ENCODE measurements at regions not wholly inside any gene's neighbourhood (a gene's known extent, or its start where the extent isn't known, plus 50 kb on each side); places are given as distances from the start of the nearest gene placed in this dataset.

DNA sequence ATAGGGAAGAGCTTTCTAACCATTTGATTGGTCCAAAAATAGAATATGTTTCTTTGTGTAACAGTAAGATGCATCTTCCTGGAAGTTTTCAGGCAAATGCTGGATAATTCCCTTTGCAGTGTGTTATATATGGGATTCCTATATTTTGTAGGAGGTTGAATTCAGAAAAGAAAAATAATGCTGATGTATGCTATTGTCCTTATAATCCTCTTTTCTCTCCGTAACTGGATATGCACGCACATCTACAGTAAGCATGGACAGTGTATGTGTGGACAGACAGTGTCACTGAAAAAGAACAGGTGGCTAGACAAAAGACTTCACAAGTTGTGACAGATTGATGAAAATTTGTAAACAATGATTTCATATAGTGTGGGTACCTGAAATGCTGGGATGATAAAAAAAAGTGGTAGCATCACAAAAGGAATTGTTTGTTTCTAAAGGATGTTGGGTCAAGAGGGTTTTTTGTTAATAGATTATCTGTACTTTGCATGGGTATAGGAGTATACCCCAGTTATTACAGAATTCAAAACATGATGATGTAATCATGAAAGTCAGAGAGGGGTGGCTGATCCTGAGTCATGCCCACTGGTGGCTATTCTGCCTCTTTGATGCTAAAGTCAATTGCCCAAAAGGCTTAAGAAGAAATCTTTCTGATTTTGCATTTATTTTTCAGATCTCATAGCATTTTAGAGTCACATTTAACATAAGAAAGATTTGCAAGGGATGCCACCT lies 160.7 kb upstream of the TMTC1 start:
- TF ChIP-seq, protein P1, sequence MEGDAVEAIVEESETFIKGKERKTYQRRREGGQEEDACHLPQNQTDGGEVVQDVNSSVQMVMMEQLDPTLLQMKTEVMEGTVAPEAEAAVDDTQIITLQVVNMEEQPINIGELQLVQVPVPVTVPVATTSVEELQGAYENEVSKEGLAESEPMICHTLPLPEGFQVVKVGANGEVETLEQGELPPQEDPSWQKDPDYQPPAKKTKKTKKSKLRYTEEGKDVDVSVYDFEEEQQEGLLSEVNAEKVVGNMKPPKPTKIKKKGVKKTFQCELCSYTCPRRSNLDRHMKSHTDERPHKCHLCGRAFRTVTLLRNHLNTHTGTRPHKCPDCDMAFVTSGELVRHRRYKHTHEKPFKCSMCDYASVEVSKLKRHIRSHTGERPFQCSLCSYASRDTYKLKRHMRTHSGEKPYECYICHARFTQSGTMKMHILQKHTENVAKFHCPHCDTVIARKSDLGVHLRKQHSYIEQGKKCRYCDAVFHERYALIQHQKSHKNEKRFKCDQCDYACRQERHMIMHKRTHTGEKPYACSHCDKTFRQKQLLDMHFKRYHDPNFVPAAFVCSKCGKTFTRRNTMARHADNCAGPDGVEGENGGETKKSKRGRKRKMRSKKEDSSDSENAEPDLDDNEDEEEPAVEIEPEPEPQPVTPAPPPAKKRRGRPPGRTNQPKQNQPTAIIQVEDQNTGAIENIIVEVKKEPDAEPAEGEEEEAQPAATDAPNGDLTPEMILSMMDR (IDR thresholded peaks at IDR 0.05) = no peak
- no peak for TF ChIP-seq POLR2A (IDR thresholded peaks at IDR 0.05)

Data from ovary (tissue), 3 donors.